OCI-LY3 (cell line): ENCODE measurements at regions not wholly inside any gene's neighbourhood (a gene's known extent, or its start where the extent isn't known, plus 50 kb on each side); places are given as distances from the start of the nearest gene placed in this dataset.

Experiments used
- H2AFZ ChIP-seq: fragments of 200-600, 300-600 bp; shearing (Covaris generic); 2 replicates; pipeline ENCODE4 v1.6.0; 2014; ENCODE audit warnings: antibody characterized with exemption, low read depth, low read length
- H3K27ac ChIP-seq: fragments of 200-600, 300-600 bp; sonication (generic); 2 replicates; pipeline ENCODE4 v1.5.1; 2014; ENCODE audit warnings: mild to moderate bottlenecking, low read length, moderate library complexity, mixed read lengths
- H3K27me3 ChIP-seq: fragments of 200-600, 300-600 bp; sonication (generic); 2 replicates; pipeline ENCODE4 v1.6.1; 2014; ENCODE audit warnings: low read depth, low read length, mixed read lengths
- H3K36me3 ChIP-seq: fragments of 200-600, 300-600 bp; sonication (generic); replicated peaks from 2 replicates; pipeline ENCODE3; 2014; ENCODE audit warnings: low read depth, low read length, mixed read lengths
- H3K4me1 ChIP-seq: fragments of 300-600, 200-600 bp; sonication (generic); 2 replicates; pipeline ENCODE4 v1.6.1; 2014; ENCODE audit warnings: low read length, mixed read lengths
- H3K4me2 ChIP-seq: fragments of 200-600, 300-600 bp; sonication (generic); 2 replicates; pipeline ENCODE4 v1.6.1; 2014; ENCODE audit warnings: low read length, mixed read lengths
- H3K4me3 ChIP-seq: fragments of 300-600, 200-600 bp; sonication (generic); 2 replicates; pipeline ENCODE4 v1.5.1; 2014; ENCODE audit warnings: antibody characterized with exemption, mild to moderate bottlenecking, low read length, moderate library complexity
- H3K79me2 ChIP-seq: fragments of 300-600, 200-600 bp; shearing (Covaris generic); 2 replicates; pipeline ENCODE4 v1.6.1; 2014; ENCODE audit warnings: mild to moderate bottlenecking, low read length, mixed read lengths
- H3K9ac ChIP-seq: fragments of 300-600, 200-600 bp; shearing (Covaris generic); 2 replicates; pipeline ENCODE4 v1.6.0; 2014; ENCODE audit warnings: mild to moderate bottlenecking, low read length, moderate library complexity
- H3K9me3 ChIP-seq: fragments of 200-600, 300-600 bp; shearing (Covaris generic); 2 replicates; pipeline ENCODE4 v1.6.1; 2014; ENCODE audit warnings: low read length, mixed read lengths; ENCODE audit not compliant: insufficient read depth
- H4K20me1 ChIP-seq: fragments of 200-600, 300-600 bp; sonication (generic); 2 replicates; pipeline ENCODE4 v1.6.1; 2016; ENCODE audit warnings: low read length, mixed read lengths; ENCODE audit not compliant: insufficient read depth
- CTCF ChIP-seq: fragments of 200-600, 300-600 bp; sonication (generic); IDR thresholded peaks from 2 replicates; pipeline ENCODE4 v1.5.1; 2014; ENCODE audit warnings: antibody characterized with exemption, low read length, low read depth
- EZH2phosphoT487 ChIP-seq: fragments of 200-600 bp; shearing (Covaris generic); IDR thresholded peaks from 2 replicates; pipeline ENCODE4 v1.6.1; 2018; ENCODE audit warnings: antibody characterized with exemption, mixed run types, low read depth

GRCh38 chr11:106581399-106581798 is 436.9 kb downstream of the GUCY1A2 start:
- Histone ChIP-seq H4K20me1 (no peaks in the 10 kb centered on the region), H3K27me3 (no peaks in the 10 kb centered on the region), H3K79me2 (no peaks in the 10 kb centered on the region), H2AFZ (no peak overlapping the region), H3K9me3 (no peaks in the 10 kb centered on the region), H3K36me3 (no peaks in the 10 kb centered on the region), H3K27ac (no peak overlapping the region), H3K4me3 (no peak overlapping the region), H3K4me2 (no peak overlapping the region), H3K4me1 (no peaks in the 10 kb centered on the region), H3K9ac (no peak overlapping the region)
- TF ChIP-seq CTCF (no peak), EZH2phosphoT487 (no peak)

- no peaks in the 10 kb centered on the region for H3K79me2 ChIP-seq
- H3K27me3 ChIP-seq = no peaks in the 10 kb centered on the region
- no peaks in the 10 kb centered on the region for H4K20me1 ChIP-seq
- H3K4me1 ChIP-seq = no peaks in the 10 kb centered on the region
- no peak overlapping the region for H3K4me2 ChIP-seq
- H3K9ac ChIP-seq = no peak overlapping the region
- no peaks in the 10 kb centered on the region for H3K9me3 ChIP-seq
- no peak for TF ChIP-seq CTCF
- TF ChIP-seq EZH2phosphoT487 = no peak
- no peak overlapping the region for H2AFZ ChIP-seq
- H3K27ac ChIP-seq = no peak overlapping the region
- no peaks in the 10 kb centered on the region for H3K36me3 ChIP-seq
- H3K4me3 ChIP-seq = no peak overlapping the region
Observed at GRCh38 chr11:106585061-106585460, 433.2 kb downstream of the GUCY1A2 start.

- H2AFZ ChIP-seq = no peak overlapping the region
- H3K9me3 ChIP-seq = no peaks in the 10 kb centered on the region
- H3K79me2 ChIP-seq = no peaks in the 10 kb centered on the region
- H3K36me3 ChIP-seq = no peaks in the 10 kb centered on the region
- no peak overlapping the region for H3K27ac ChIP-seq
- no peak overlapping the region for H3K4me3 ChIP-seq
- H3K27me3 ChIP-seq = no peaks in the 10 kb centered on the region
- no peak overlapping the region for H3K9ac ChIP-seq
- no peaks in the 10 kb centered on the region for H4K20me1 ChIP-seq
- no peak overlapping the region for H3K4me2 ChIP-seq
- H3K4me1 ChIP-seq = no peaks in the 10 kb centered on the region
- TF ChIP-seq CTCF = no peak
- TF ChIP-seq EZH2phosphoT487 = no peak
Observed at GRCh38 chr11:106594751-106595351, 423.4 kb downstream of the GUCY1A2 start.

GRCh38 chr11:106601684-106602297 is 416.5 kb downstream of the GUCY1A2 start:
- no peaks in the 10 kb centered on the region for H3K27me3 ChIP-seq
- no peaks in the 10 kb centered on the region for H3K9me3 ChIP-seq
- no peaks in the 10 kb centered on the region for H3K4me1 ChIP-seq
- H3K36me3 ChIP-seq = no peaks in the 10 kb centered on the region
- no peak overlapping the region for H2AFZ ChIP-seq
- H3K79me2 ChIP-seq = no peaks in the 10 kb centered on the region
- no peak overlapping the region for H3K4me2 ChIP-seq
- H4K20me1 ChIP-seq = no peaks in the 10 kb centered on the region
- no peak overlapping the region for H3K4me3 ChIP-seq
- no peak overlapping the region for H3K9ac ChIP-seq
- H3K27ac ChIP-seq = no peak overlapping the region
- no peak for TF ChIP-seq CTCF
- TF ChIP-seq EZH2phosphoT487 = no peak
